ENCODE measurements at regions not wholly inside any gene's neighbourhood (a gene's known extent, or its start where the extent isn't known, plus 50 kb on each side); places are given as distances from the start of the nearest gene placed in this dataset.
"Not testable (repeated sequence)": the region's sequence is repeated elsewhere in the genome, so short reads cannot be mapped to it uniquely, and the experiment has no call there.

DNA sequence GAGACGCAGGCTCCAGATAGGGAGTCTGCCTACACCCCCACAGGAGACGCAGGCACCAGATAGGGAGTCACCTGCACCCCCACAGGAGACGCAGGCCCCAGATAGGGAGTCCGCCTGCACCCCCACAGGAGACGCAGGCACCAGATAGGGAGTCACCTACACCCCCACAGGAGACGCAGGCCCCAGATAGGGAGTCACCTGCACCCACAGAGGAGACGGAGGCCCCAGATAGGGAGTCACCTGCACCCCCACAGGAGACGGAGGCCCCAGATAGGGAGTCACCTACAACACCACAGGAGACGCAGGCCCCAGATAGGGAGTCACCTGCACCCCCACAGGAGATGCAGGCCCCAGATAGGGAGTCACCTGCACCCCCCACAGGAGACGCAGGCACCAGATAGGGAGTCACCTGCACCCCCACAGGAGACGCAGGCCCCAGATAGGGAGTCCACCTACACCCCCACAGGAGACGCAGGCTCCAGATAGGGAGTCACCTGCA is 77.2 kb upstream of the PPP2R2D start:
- not testable (repeated sequence) for TF ChIP-seq POLR2AphosphoS5, CTCF (IDR thresholded peaks at IDR 0.05)
